ENCODE measurements at regions not wholly inside any gene's neighbourhood (a gene's known extent, or its start where the extent isn't known, plus 50 kb on each side); places are given as distances from the start of the nearest gene placed in this dataset.

- no peak for DNase-seq (ENCODE audit: low read depth in 2 of 2)
Measured at GRCh38 chr2:195606179-195606578, 50.8 kb upstream of the SLC39A10 start.

- no peak for DNase-seq (ENCODE audit: low read depth in 2 of 2)
Measured at GRCh38 chr2:195604706-195605105, 52.3 kb upstream of the SLC39A10 start.

- no peak for DNase-seq (ENCODE audit: low read depth in 2 of 2)
Measured at GRCh38 chr2:195603998-195604397, 53.0 kb upstream of the SLC39A10 start.

- no peak for DNase-seq (ENCODE audit: low read depth in 2 of 2)
Measured at GRCh38 chr2:195603408-195603807, 53.6 kb upstream of the SLC39A10 start.

- DNase-seq (ENCODE audit: low read depth in 2 of 2): no peak
Measured at GRCh38 chr2:195602687-195603086, 54.3 kb upstream of the SLC39A10 start.

GRCh38 chr2:195601361-195601760, 55.7 kb upstream of the SLC39A10 start:
- no peak for DNase-seq (ENCODE audit: low read depth in 2 of 2)

GRCh38 chr2:195600778-195601177, 56.2 kb upstream of the SLC39A10 start:
- no peak for DNase-seq (ENCODE audit: low read depth in 2 of 2)

- DNase-seq (ENCODE audit: low read depth in 2 of 2): no peak
Measured at GRCh38 chr2:195596840-195597239, 60.2 kb upstream of the SLC39A10 start.

GRCh38 chr2:195595825-195596224, 61.2 kb upstream of the SLC39A10 start:
- no peak for DNase-seq (ENCODE audit: low read depth in 2 of 2)

- no peak for DNase-seq (ENCODE audit: low read depth in 2 of 2)
Measured at GRCh38 chr2:195594919-195595694, 61.9 kb upstream of the SLC39A10 start.

GRCh38 chr2:195594248-195594647, 62.8 kb upstream of the SLC39A10 start:
- no peak for DNase-seq (ENCODE audit: low read depth in 2 of 2)

GRCh38 chr2:195592105-195592504, 64.9 kb upstream of the SLC39A10 start:
- DNase-seq (ENCODE audit: low read depth in 2 of 2): no peak

GRCh38 chr2:195590861-195591205, 66.2 kb upstream of the SLC39A10 start:
- DNase-seq (ENCODE audit: low read depth in 2 of 2): no peak

- DNase-seq (ENCODE audit: low read depth in 2 of 2): no peak
Measured at GRCh38 chr2:195590199-195590860, 66.7 kb upstream of the SLC39A10 start.

- DNase-seq (ENCODE audit: low read depth in 2 of 2): no peak
Measured at GRCh38 chr2:195587966-195588365, 69.1 kb upstream of the SLC39A10 start.

- DNase-seq (ENCODE audit: low read depth in 2 of 2): no peak
Measured at GRCh38 chr2:195586062-195586714, 70.8 kb upstream of the SLC39A10 start.

GRCh38 chr2:195582188-195582587, 74.8 kb upstream of the SLC39A10 start:
- no peak for DNase-seq (ENCODE audit: low read depth in 2 of 2)

GRCh38 chr2:195579776-195580555, 77.1 kb upstream of the SLC39A10 start:
- DNase-seq (ENCODE audit: low read depth in 2 of 2): no peak

GRCh38 chr2:195575879-195576401, 81.1 kb upstream of the SLC39A10 start:
- no peak for DNase-seq (ENCODE audit: low read depth in 2 of 2)

- no peak for DNase-seq (ENCODE audit: low read depth in 2 of 2)
Measured at GRCh38 chr2:195575016-195575415, 82.0 kb upstream of the SLC39A10 start.

- DNase-seq (ENCODE audit: low read depth in 2 of 2): no peak
Measured at GRCh38 chr2:195574312-195574711, 82.7 kb upstream of the SLC39A10 start.
